ENCODE measurements at regions not wholly inside any gene's neighbourhood (a gene's known extent, or its start where the extent isn't known, plus 50 kb on each side); places are given as distances from the start of the nearest gene placed in this dataset.

GRCh38 chr7:35968140-35968940, 167.5 kb downstream of the SEPTIN7 start:
- no peak for TF ChIP-seq CTCF (IDR thresholded peaks at IDR 0.05)
- no peak for TF ChIP-seq POLR2A (IDR thresholded peaks at IDR 0.05)
